ENCODE measurements at regions not wholly inside any gene's neighbourhood (a gene's known extent, or its start where the extent isn't known, plus 50 kb on each side); places are given as distances from the start of the nearest gene placed in this dataset.
"Not testable (repeated sequence)": the region's sequence is repeated elsewhere in the genome, so short reads cannot be mapped to it uniquely, and the experiment has no call there.

- Histone ChIP-seq H3K27ac (ENCODE audit: low read depth, low read length) (no peak overlapping the region), H3K9me3 (ENCODE audit: control insufficient read depth, insufficient read depth, low read depth, low read length) (peaks cover 11% of the 10 kb centered on the region), H3K9ac (ENCODE audit: low read length) (no peak overlapping the region), H3K27me3 (ENCODE audit: control insufficient read depth, insufficient read depth, low read length) (peaks cover 5% of the 10 kb centered on the region; the same call in 1 of the 2 replicates), H3K36me3 (ENCODE audit: control insufficient read depth, insufficient read depth, low read length) (no peaks in the 10 kb centered on the region), H3K4me3 (ENCODE audit: low read depth, low read length) (no peak overlapping the region), H3K4me1 (ENCODE audit: control insufficient read depth, insufficient read depth, low read length) (no peaks in the 10 kb centered on the region)
Observed at GRCh38 chr11:112537026-112537425, 276.4 kb upstream of the PLET1 start.

GRCh38 chr11:112537846-112538330 lies 277.2 kb upstream of the PLET1 start:
- Histone ChIP-seq H3K9ac (ENCODE audit: low read length) (no peak overlapping the region), H3K27me3 (ENCODE audit: control insufficient read depth, insufficient read depth, low read length) (peaks cover 5% of the 10 kb centered on the region; the same call in 1 of the 2 replicates), H3K4me1 (ENCODE audit: control insufficient read depth, insufficient read depth, low read length) (no peaks in the 10 kb centered on the region), H3K36me3 (ENCODE audit: control insufficient read depth, insufficient read depth, low read length) (no peaks in the 10 kb centered on the region), H3K4me3 (ENCODE audit: low read depth, low read length) (no peak overlapping the region), H3K9me3 (ENCODE audit: control insufficient read depth, insufficient read depth, low read depth, low read length) (peaks cover 20% of the 10 kb centered on the region), H3K27ac (ENCODE audit: low read depth, low read length) (no peak overlapping the region)

GRCh38 chr11:112538534-112539280 lies 278.0 kb upstream of the PLET1 start:
- Histone ChIP-seq H3K36me3 (ENCODE audit: control insufficient read depth, insufficient read depth, low read length) (no peaks in the 10 kb centered on the region), H3K27me3 (ENCODE audit: control insufficient read depth, insufficient read depth, low read length) (peaks cover 5% of the 10 kb centered on the region; the same call in 1 of the 2 replicates), H3K4me3 (ENCODE audit: low read depth, low read length) (no peak overlapping the region), H3K9me3 (ENCODE audit: control insufficient read depth, insufficient read depth, low read depth, low read length) (peaks cover 20% of the 10 kb centered on the region), H3K4me1 (ENCODE audit: control insufficient read depth, insufficient read depth, low read length) (no peaks in the 10 kb centered on the region), H3K27ac (ENCODE audit: low read depth, low read length) (no peak overlapping the region), H3K9ac (ENCODE audit: low read length) (no peak overlapping the region)

GRCh38 chr11:112539281-112539555 lies 278.6 kb upstream of the PLET1 start:
- peaks cover 20% of the 10 kb centered on the region for H3K9me3 ChIP-seq (ENCODE audit: control insufficient read depth, insufficient read depth, low read depth, low read length)
- not testable (repeated sequence) for H3K4me3 ChIP-seq (ENCODE audit: low read depth, low read length); H3K27me3 ChIP-seq (ENCODE audit: control insufficient read depth, insufficient read depth, low read length); H3K4me1 ChIP-seq (ENCODE audit: control insufficient read depth, insufficient read depth, low read length); H3K9ac ChIP-seq (ENCODE audit: low read length); H3K36me3 ChIP-seq (ENCODE audit: control insufficient read depth, insufficient read depth, low read length); H3K27ac ChIP-seq (ENCODE audit: low read depth, low read length)

- peaks cover 20% of the 10 kb centered on the region for H3K9me3 ChIP-seq (ENCODE audit: control insufficient read depth, insufficient read depth, low read depth, low read length)
- no peaks in the 10 kb centered on the region for H3K36me3 ChIP-seq (ENCODE audit: control insufficient read depth, insufficient read depth, low read length)
- H3K27ac ChIP-seq (ENCODE audit: low read depth, low read length): no peak overlapping the region
- H3K4me1 ChIP-seq (ENCODE audit: control insufficient read depth, insufficient read depth, low read length): no peaks in the 10 kb centered on the region
- H3K9ac ChIP-seq (ENCODE audit: low read length): no peak overlapping the region
- peaks cover 5% of the 10 kb centered on the region; the same call in 1 of the 2 replicates for H3K27me3 ChIP-seq (ENCODE audit: control insufficient read depth, insufficient read depth, low read length)
- H3K4me3 ChIP-seq (ENCODE audit: low read depth, low read length): no peak overlapping the region
Observed at GRCh38 chr11:112539741-112540140, 279.1 kb upstream of the PLET1 start.

- Histone ChIP-seq H3K9me3 (ENCODE audit: control insufficient read depth, insufficient read depth, low read depth, low read length) (peaks cover 20% of the 10 kb centered on the region), H3K36me3 (ENCODE audit: control insufficient read depth, insufficient read depth, low read length) (no peaks in the 10 kb centered on the region), H3K27me3 (ENCODE audit: control insufficient read depth, insufficient read depth, low read length) (peaks cover 5% of the 10 kb centered on the region; the same call in 1 of the 2 replicates), H3K27ac (ENCODE audit: low read depth, low read length) (no peak overlapping the region), H3K9ac (ENCODE audit: low read length) (no peak overlapping the region), H3K4me1 (ENCODE audit: control insufficient read depth, insufficient read depth, low read length) (no peaks in the 10 kb centered on the region), H3K4me3 (ENCODE audit: low read depth, low read length) (no peak overlapping the region)
Observed at GRCh38 chr11:112540261-112540660, 279.6 kb upstream of the PLET1 start.

- Histone ChIP-seq H3K4me3 (ENCODE audit: low read depth, low read length) (no peak overlapping the region), H3K4me1 (ENCODE audit: control insufficient read depth, insufficient read depth, low read length) (no peaks in the 10 kb centered on the region), H3K9ac (ENCODE audit: low read length) (no peak overlapping the region), H3K27me3 (ENCODE audit: control insufficient read depth, insufficient read depth, low read length) (peaks cover 1% of the 10 kb centered on the region; the same call in 1 of the 2 replicates), H3K36me3 (ENCODE audit: control insufficient read depth, insufficient read depth, low read length) (no peaks in the 10 kb centered on the region), H3K9me3 (ENCODE audit: control insufficient read depth, insufficient read depth, low read depth, low read length) (peaks cover 20% of the 10 kb centered on the region), H3K27ac (ENCODE audit: low read depth, low read length) (no peak overlapping the region)
Observed at GRCh38 chr11:112541140-112542046, 280.7 kb upstream of the PLET1 start.

- no peak overlapping the region for H3K27ac ChIP-seq (ENCODE audit: low read depth, low read length)
- no peaks in the 10 kb centered on the region for H3K4me1 ChIP-seq (ENCODE audit: control insufficient read depth, insufficient read depth, low read length)
- H3K4me3 ChIP-seq (ENCODE audit: low read depth, low read length): no peak overlapping the region
Observed at GRCh38 chr11:112542479-112542878, 281.8 kb upstream of the PLET1 start.

GRCh38 chr11:112543390-112543789 lies 282.7 kb upstream of the PLET1 start:
- H3K36me3 ChIP-seq (ENCODE audit: control insufficient read depth, insufficient read depth, low read length): no peaks in the 10 kb centered on the region
- no peaks in the 10 kb centered on the region for H3K27me3 ChIP-seq (ENCODE audit: control insufficient read depth, insufficient read depth, low read length)
- H3K9ac ChIP-seq (ENCODE audit: low read length): no peak overlapping the region
- H3K4me1 ChIP-seq (ENCODE audit: control insufficient read depth, insufficient read depth, low read length): no peaks in the 10 kb centered on the region; the same call in 1 of the 2 replicates
- H3K27ac ChIP-seq (ENCODE audit: low read depth, low read length): no peak overlapping the region
- H3K4me3 ChIP-seq (ENCODE audit: low read depth, low read length): no peak overlapping the region
- H3K9me3 ChIP-seq (ENCODE audit: control insufficient read depth, insufficient read depth, low read depth, low read length): peaks cover 20% of the 10 kb centered on the region

More at GRCh38 chr11:112542479-112542878, 281.8 kb upstream of the PLET1 start:
- no peaks in the 10 kb centered on the region for H3K36me3 ChIP-seq (ENCODE audit: control insufficient read depth, insufficient read depth, low read length)
- H3K27me3 ChIP-seq (ENCODE audit: control insufficient read depth, insufficient read depth, low read length): no peaks in the 10 kb centered on the region
- no peak overlapping the region for H3K9ac ChIP-seq (ENCODE audit: low read length)
- H3K9me3 ChIP-seq (ENCODE audit: control insufficient read depth, insufficient read depth, low read depth, low read length): peaks cover 20% of the 10 kb centered on the region

GRCh38 chr11:112548641-112549040 lies 288.0 kb upstream of the PLET1 start:
- Histone ChIP-seq H3K36me3 (ENCODE audit: control insufficient read depth, insufficient read depth, low read length) (no peaks in the 10 kb centered on the region), H3K4me1 (ENCODE audit: control insufficient read depth, insufficient read depth, low read length) (peaks cover 3% of the 10 kb centered on the region; the same call in 1 of the 2 replicates)

GRCh38 chr11:112553205-112553731 lies 292.6 kb upstream of the PLET1 start:
- Histone ChIP-seq H3K27me3 (ENCODE audit: control insufficient read depth, insufficient read depth, low read length) (no peaks in the 10 kb centered on the region), H3K9me3 (ENCODE audit: control insufficient read depth, insufficient read depth, low read depth, low read length) (no peaks in the 10 kb centered on the region), H3K4me3 (ENCODE audit: low read depth, low read length) (no peak overlapping the region), H3K36me3 (ENCODE audit: control insufficient read depth, insufficient read depth, low read length) (no peaks in the 10 kb centered on the region), H3K27ac (ENCODE audit: low read depth, low read length) (no peak overlapping the region), H3K9ac (ENCODE audit: low read length) (no peak overlapping the region), H3K4me1 (ENCODE audit: control insufficient read depth, insufficient read depth, low read length) (peaks cover 5% of the 10 kb centered on the region; the same call in 1 of the 2 replicates)

More at GRCh38 chr11:112548641-112549040, 288.0 kb upstream of the PLET1 start:
- Histone ChIP-seq H3K4me3 (ENCODE audit: low read depth, low read length) (no peak overlapping the region), H3K9ac (ENCODE audit: low read length) (no peak overlapping the region), H3K9me3 (ENCODE audit: control insufficient read depth, insufficient read depth, low read depth, low read length) (no peaks in the 10 kb centered on the region), H3K27me3 (ENCODE audit: control insufficient read depth, insufficient read depth, low read length) (no peaks in the 10 kb centered on the region), H3K27ac (ENCODE audit: low read depth, low read length) (no peak overlapping the region)

Data from HUES6 (cell line).